Mammary epithelial cell (primary cell): ENCODE measurements at regions not wholly inside any gene's neighbourhood (a gene's known extent, or its start where the extent isn't known, plus 50 kb on each side); places are given as distances from the start of the nearest gene placed in this dataset.

Experiments
- EZH2 ChIP-seq: IDR thresholded peaks from 2 replicates; pipeline ENCODE4 v1.6.1; 2012; ENCODE audit warnings: low read length, inconsistent platforms, borderline replicate concordance
- TF ChIP-seq, protein P1 (sequence below), 2 donors: IDR thresholded peaks in 1 of 2; conservative IDR thresholded peaks in 1 of 2; 2 replicates each; pipeline ENCODE4 v1.5.1; 2011 to 2012; ENCODE audit warnings: inconsistent platforms in 2 of 2, low read length in 2 of 2, mild to moderate bottlenecking in 2 of 2, control low read depth in 1 of 2, low read depth in 1 of 2; ENCODE audit not compliant: insufficient read depth in 1 of 2; ENCODE audit errors: extremely low read depth in 1 of 2

DNA sequence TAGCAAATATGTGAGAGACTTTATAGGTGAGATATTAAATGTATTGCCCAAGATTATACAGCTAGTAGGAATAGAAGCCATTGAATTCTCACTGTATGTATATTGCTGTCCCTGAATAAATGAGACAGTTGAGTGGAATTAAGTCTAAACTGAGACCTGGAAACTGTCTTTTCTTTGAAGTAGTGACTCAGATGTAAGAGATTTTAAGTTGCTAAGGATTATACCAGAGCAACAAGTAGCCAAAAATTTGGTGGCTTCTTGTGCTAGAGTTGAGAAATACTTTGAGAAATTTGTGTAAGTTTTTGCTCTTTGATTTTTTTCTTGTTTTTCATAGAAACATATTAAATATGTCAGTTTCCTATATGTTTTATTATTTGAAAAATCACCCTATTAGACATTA lies 58.7 kb downstream of the TANC2 start:
- TF ChIP-seq EZH2, result no peak
- TF ChIP-seq, protein P1, sequence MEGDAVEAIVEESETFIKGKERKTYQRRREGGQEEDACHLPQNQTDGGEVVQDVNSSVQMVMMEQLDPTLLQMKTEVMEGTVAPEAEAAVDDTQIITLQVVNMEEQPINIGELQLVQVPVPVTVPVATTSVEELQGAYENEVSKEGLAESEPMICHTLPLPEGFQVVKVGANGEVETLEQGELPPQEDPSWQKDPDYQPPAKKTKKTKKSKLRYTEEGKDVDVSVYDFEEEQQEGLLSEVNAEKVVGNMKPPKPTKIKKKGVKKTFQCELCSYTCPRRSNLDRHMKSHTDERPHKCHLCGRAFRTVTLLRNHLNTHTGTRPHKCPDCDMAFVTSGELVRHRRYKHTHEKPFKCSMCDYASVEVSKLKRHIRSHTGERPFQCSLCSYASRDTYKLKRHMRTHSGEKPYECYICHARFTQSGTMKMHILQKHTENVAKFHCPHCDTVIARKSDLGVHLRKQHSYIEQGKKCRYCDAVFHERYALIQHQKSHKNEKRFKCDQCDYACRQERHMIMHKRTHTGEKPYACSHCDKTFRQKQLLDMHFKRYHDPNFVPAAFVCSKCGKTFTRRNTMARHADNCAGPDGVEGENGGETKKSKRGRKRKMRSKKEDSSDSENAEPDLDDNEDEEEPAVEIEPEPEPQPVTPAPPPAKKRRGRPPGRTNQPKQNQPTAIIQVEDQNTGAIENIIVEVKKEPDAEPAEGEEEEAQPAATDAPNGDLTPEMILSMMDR (conservative IDR thresholded peaks at IDR 0.05 in 1 of 2, IDR thresholded peaks at IDR 0.05 in 1 of 2; ENCODE audit: extremely low read depth in 1 of 2, insufficient read depth in 1 of 2, low read depth in 1 of 2, low read length in 2 of 2), result no peak
